GM18511 (cell line): ENCODE measurements at regions not wholly inside any gene's neighbourhood (a gene's known extent, or its start where the extent isn't known, plus 50 kb on each side); places are given as distances from the start of the nearest gene placed in this dataset.

Experiments
- ATAC-seq: cut with Tn5 transposase; IDR thresholded peaks from one replicate; pipeline ENCODE4 v1.9.1; 2021; ENCODE audit warnings: mild to moderate bottlenecking, moderate library complexity; ENCODE audit not compliant: unreplicated experiment

DNA sequence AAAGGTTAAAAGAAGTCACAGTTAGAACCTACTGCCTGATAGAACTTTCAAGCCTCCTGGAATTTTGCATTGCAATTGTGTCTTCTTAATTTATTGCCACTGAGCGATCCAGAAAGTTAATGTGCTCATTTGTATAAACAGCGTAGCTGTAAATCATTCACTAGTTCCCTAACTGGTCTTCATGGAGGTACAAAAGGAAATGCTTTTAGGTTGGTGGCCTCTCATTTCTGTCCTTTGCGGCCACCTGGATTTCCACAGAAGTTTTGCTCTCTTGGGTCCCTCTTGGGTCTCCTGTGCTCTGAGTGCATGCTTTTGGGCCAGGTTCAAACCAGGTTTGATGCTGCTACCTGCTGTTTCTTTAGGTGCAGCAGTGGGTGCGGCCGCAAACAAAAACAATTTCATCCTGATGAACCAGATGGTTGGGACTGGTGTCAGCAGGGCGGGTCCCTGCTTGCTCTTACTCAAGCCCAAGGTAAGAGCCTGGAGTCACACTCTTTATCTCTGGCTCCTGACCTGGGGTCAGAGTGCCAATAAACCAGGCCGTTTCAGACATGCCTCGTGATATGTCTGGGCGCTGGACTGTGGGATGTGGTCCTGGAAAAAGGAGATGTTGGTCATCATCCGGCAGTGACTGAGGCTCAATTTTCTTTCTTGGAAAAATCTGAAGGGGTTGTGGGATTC lies 270.1 kb downstream of the PTTG2 start:
- no peak for ATAC-seq

DNA sequence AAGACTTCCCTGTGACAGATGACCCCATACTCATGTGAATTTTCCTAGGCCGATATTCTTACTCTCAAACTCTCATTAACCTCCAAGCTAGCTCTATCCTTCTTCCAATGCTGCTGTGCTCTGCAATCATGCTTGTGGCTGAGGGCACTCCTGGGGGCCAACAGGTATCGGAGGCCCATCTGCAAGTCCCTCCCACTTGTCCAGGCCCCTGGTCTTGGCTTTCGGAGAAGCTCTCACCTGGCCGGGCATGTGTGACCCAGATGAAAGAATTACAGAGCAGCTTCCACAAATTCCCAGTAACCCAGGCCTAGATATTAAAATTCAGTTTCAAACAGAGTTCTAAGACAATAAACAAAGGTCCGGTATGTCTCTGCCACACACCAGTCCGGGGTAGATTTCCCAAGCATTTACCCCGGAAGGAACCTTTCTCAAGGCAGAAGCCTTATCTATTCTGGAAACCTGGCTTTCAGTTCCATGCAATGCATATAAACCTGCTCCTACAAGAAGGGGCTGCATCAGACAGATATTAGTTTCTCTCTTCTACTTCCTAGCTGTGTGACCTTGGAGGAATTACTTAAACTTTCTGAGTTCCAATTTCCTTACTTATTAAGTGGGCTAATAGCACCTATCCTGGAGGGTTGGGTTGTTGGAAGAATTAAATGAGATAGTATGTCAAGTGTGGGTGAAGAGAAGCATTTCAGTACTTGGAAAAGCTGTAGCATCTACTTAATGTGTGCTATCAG lies 270.8 kb downstream of the PTTG2 start:
- no peak for ATAC-seq

DNA sequence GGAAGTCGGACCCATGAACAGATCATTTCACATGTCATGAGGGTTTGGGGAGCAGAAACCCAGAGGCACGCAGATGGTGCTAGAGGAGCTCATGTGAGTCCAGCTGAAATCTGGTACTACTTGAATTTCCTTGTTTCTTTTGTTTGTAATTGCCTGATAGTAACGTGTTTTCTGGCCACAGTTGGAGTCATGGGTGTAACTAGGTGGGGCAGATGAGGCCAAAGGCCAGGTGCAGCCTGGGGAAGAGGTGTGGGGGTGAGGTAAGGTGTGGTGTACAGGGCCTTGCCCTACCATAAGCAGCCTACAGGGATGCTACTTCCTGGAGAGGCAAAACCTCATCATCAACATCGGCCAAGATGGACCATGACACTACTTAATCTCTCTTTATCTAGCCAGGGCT lies 271.4 kb downstream of the PTTG2 start:
- no peak for ATAC-seq

DNA sequence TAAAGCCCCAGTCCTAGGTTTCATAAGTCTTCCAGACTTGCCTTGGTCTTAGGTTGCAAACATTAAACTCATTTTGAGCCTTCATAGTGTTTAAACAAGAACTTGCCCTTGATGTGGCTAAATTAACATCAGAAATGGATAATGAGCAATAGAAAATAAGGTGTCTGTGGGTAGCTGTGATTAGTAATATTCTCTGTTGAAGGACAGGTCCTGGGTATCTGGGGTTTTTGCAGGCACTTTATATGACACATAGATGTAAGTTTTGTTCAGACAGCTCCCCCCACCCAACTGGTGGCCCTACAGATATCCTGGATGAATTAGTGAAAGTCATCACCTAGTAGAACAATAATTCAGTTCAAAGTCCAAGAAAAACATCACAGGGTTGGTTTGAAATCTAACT lies 272.5 kb downstream of the PTTG2 start:
- no peak for ATAC-seq

DNA sequence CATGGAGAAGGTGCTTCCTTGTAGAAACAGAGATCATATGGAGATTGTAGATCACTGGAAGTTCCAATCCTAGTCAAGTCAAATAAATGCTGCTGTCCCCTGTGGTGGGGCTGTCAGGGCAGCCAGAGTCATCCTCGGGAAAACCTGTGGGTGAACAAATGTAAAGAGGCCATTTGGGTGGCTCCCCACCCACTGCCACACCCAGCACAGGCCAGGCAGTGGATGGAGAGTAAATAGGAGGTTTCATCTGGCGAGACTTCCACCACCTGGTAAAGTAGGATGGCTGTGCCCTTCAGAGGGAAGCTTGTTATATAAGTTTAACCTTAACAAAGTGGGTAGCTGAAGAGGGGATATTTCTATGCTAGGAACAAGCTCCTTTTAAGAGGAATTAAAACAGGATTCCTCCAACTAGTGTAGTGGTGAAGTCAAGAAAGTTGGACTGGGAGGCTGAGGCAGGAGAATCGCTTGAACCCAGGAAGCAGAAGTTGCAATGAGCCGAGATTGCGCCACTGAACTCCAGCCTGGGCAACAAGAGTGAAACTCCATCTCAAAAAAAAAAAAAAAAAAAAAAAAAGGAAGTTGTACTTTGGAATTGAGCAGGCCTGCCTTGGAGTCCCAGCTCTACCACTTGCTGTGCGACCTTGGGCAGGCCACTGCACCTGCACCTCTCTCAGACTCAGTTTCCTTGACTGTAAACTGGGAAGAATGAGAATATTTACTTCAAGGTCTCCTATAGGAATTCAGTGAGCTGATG lies 273.7 kb downstream of the PTTG2 start:
- ATAC-seq, result no peak

DNA sequence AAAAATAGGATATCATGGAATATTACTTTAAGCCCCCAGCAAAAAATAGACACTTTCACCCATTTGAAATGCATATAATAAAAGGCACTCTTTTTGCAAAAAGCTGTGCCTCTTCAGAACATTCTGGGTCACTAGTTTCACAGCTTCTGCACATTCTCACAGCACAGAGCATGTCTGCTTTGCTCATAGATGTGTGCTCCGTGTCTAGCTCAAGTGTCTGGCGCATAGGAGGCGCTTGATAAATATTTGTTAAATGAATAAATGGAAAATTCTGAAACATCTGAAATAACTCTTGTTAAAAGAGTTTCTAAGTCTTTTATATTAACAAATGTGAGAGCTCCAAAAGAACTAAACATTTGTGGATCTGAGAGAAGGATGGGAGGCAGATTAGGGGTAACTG lies 275.2 kb downstream of the PTTG2 start:
- no peak for ATAC-seq

DNA sequence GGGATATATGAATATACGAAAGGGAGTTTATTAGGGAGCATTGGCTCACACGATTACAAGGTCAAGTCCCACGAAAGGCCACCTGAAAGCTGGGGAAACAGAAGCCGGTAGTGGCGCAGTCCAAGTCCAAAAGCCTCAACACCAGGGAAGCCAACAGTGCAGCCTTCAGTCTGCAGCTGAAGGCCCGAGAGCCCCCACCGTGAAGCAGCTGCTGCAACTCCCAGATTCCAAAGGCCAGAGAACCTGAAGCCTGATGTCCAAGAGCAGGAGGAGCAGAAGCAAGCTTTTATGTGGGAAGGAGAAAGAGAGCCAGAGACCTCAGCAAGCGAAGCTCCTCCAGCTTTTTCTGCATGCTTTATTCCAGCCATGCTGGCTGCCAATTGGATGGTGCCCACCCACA lies 275.8 kb downstream of the PTTG2 start:
- ATAC-seq, result no peak

DNA sequence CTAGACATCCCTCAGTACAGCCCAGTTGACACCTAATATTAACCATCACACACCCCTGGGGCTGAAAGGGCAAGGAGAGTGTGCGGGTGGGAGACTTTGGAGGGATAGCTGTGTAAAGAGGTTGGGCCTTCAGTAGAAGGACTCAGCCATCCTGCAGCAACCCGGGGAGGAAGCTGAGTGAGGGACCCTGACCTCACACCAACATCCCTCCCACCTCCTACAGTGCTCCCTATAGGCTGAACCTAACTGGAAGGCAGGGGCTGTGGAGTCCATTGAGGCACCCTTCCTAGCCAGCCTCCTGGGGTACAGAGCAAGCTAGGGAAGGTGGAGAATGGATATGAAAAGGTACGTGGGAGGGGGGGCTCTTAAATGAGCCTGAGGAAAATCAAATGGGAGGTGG lies 276.3 kb downstream of the PTTG2 start:
- no peak for ATAC-seq

DNA sequence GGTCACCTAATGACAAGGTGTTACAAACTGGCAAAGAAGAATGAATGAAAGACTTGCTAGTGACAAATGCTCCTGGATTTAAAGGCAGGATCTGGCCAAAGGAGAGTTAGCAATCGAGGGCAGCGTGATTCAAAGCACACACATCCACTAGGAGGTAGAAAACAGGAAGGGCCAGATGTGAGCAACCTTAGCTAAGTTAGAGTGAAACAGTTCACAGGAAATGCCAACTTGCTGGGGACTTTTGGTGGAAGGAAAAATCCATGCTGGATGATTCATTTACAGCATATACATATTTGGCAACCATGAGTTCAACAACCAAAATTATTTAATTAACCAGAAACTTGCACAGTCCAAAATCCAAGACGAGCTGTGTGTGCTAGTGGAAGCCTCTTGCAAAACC lies 276.9 kb downstream of the PTTG2 start:
- ATAC-seq, result no peak

DNA sequence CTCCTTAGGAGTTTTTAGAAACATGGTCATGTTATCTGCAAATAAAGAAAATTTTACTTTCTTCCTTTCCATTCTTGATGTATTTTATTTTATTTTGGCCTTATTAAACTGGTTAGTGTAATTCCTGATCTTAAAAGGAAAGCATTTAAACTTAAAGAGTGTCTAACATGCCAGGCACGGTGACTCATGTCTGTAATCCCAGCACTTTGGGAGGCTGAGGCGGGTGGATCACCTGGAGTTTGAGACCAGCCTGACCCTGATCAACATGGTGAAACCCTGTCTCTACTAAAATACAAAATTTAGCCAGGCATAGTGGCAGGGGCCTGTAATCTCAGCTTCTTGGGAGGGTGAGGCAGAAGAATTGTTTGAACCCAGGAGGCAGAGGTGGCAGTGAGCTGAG lies 281.3 kb downstream of the PTTG2 start:
- ATAC-seq, result no peak

DNA sequence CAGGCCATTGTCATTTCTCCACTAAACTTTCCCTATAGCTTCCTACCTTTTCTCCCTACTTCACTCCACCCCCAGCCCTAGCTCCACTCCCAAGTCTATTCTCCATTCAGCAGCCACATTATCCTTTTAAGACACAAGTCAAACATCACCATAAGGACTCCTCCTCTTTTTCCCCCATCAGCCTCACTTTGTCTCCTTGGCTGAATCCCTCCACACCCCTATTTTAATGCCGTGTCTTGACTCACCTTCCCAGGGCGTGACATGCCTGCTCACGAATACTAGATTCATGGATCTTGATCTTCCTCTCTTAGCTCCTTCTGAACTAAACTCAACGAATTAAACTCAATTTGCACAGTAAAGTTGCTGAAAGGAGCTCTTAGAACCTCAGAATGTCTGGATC lies 281.9 kb downstream of the PTTG2 start:
- no peak for ATAC-seq

DNA sequence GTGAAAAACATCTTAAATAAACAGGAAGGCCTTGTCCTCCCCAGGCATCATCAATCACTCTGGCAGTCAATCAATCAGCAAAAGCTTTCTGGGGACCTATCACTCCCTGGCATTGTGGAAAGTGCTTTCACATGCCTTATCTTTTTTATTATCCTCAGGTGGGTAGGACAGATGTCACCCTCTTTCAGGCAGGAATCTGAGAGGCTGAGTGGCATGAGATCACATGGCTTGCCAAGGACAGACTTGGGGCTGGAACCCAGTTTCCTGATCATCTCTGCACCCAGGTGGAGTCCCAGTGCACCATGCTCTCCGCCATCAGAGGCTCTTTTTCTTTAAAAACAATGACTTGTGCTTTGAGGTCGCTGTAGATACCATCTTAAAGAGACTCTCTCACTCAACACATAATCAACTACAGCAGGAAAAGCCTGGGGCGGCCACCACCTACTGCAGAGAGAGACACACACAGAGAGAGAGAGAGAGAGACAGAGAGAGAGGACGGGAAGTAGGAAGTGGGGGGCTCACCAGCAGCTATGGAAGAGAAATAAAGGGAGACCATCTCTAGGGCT lies 282.7 kb downstream of the PTTG2 start:
- ATAC-seq, result no peak

DNA sequence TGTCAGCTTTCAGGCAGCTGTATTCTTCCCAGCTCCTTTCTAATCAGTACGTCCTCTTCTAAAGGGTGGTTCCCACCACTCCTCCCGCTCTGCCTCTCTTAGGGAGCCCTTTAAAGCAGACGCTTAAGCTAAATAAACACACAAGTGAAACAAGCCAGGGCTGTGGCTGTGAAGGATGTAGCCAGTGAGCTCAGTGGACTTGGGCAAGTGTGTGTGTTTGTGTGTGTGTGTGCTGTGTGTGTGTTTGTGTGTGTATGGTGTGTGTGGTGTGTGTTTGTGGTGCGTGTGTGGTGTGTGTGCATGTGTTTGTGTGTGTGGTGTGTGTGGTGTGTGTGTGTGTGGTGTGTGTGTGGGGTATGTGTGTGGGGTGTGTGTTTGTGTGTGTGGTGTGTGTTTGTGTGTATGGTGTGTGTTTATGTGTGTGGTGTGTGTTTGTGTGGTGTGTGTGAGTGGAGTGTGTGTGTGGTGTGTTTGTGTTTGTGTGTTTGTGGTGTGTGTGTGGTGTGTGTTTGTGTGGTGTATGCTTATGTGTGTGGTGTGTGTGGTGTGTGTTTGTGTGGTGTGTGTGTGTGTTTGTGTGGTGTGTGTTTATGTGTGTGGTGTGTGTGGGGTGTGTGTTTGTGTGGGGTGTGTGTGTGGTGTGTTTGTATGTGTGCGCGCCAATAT lies 283.3 kb downstream of the PTTG2 start:
- ATAC-seq, result no peak

DNA sequence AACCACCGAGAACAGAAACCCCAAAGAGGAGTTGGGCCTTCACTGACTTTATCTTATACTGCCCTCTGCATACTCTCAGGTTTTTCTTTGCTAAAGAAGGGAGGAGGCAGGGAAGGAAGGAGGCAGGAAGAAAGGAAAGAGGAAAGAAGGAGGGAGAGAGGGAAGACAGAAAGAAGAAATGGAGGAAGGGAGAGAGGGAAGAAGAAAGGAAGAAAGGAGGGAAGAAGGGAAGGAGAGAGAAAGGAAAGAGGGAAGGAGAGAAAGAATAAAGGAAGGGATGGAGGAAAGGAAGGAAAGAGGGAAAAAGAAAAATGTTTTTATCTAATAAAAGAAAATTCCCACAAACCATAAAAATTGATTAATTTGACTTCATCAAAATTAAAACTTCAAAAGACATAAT lies 294.6 kb downstream of the PTTG2 start:
- ATAC-seq, result no peak

DNA sequence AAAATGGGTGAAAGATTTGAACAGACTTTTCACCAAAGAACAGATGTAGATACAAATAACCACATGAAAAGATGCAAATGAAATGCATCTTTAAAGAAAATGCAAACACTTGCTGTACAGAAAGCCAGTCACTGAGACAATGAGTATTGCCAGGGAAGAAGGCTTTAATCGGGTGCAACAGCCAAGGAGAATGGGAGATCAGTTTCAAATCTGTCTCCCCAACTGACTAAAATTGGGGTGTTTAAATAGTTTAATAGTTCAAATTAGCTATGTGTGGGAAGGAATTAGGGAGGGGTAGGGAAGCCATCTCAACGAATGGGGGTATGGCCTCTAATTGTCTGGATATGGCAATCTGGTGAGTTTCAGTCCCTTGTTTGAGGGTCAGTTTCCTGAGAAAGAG lies 295.4 kb downstream of the PTTG2 start:
- ATAC-seq, result no peak

DNA sequence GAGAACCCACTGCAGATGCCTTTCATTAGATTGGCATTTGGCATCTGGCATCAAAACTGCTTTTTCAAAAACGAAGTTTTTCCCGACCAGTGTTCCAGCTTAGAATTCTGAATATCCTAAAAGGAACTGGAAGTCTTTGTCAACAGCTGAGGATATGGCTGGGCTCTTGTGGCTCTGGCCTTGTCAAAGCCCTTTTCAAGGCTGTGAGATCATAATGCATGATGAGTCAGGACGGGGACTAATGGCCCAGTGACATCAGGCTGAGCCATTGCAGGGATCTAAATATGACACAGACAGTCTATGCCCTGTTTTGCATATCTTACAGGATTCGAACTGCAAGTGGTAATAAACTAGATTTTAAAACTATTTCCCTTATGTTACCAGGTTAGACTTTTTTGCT lies 306.4 kb downstream of the PTTG2 start:
- ATAC-seq, result no peak

DNA sequence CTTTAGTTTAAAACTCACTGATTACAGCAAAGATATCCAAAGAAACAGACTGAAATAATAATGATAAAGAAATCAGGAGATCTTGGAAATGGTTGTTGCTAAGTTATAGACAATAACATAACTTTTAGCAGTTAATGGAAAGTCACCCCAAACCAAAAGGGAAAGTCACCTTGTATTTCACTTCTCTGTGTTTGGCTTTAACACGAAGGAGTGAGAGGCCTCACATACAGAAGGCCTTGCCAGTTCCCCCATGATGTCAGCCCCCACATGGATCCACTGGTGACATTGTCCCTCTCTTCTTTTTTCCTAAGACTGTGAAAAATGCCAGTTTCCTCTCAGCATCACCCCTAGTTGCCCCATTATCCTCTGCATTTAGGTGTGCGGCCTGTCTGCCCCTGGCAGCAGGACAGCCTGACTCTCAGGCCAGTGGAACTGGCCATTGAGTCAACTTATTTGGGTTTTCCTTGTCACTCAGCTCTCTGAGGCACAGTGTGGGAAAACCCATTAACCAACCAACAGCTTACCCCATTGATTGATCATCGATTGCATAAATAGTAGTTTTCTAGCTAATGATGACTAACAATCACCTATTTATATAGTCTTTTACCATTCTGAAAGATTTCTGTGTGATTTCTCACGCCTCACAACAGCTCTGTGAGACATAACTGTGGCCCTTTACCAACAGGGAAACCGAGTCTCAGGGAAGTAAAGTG lies 308.1 kb downstream of the PTTG2 start:
- no peak for ATAC-seq

DNA sequence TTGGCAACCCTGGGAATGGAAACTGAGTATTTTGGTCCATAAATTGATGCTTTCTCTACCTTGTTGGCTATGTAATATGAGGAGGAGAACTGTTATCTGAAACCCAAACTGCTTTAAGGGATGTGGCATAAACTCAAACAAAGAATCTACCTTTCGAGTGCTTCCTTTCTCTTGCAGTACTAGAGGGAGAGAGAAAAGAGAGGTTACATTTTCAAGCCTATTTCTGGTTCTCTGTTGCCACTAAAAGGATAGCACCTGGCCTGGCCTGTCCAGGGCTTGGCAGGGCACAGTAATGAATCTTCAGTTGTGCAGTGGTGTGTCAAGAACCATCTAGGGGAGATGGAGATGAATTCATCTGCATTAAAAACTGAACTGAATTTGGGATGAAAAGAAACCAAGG lies 308.6 kb downstream of the PTTG2 start:
- no peak for ATAC-seq

DNA sequence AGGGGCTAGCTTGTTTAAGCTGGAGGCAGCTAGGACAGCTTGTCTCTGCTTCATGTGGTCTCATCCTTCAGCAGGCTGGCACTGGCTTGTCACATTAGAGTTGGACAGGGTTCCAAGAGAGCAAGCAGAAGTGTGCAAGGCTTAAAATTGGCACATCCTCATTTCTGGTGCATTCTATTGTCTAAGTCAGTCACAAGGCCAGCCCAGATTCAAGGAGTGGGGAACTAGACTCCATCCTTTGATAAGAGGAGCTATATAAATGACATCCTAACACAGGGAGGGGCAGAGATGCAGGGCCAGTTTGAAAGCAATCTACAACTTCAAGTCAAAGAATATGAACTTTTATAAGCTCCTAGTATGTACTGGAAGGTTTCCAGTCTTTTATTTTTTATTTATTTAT lies 313.2 kb downstream of the PTTG2 start:
- ATAC-seq, result no peak

DNA sequence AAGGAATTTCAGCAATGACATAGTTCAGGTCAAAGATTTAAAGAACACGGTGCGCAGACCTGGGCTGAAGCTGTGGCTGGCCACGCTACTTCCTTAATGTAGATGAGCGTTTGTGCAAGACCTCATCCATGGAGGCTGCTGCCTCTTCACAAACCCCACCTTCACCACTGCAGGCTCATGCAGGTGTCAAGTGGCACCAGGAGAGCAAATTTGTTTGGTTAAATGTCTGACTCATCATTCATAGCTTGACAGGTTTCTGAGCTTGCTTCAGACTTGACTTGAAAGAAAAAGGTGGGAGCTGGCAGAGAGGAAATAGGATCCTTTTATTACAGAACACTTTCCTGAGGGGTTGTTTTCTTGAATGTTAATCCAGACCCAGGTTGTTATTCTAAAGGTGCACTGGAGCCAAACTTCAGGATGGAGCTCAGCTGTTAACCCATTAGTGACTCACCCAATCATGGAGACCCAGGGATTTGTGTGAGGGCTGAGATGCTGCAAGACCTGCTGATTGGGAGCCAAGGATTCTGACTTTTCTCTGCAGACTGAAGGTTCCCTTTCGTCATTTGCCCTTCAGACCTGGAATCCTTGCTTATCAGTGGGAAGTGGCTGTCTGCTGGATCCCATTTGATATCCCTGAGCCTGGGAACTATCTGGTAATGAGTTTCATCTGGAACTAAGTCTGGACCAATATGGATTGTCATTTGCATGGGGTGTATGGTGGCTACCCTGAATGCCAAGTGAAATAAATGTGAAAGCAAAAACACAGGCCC lies 315.3 kb downstream of the PTTG2 start:
- no peak for ATAC-seq
